ENCODE measurements at regions not wholly inside any gene's neighbourhood (a gene's known extent, or its start where the extent isn't known, plus 50 kb on each side); places are given as distances from the start of the nearest gene placed in this dataset.

DNA sequence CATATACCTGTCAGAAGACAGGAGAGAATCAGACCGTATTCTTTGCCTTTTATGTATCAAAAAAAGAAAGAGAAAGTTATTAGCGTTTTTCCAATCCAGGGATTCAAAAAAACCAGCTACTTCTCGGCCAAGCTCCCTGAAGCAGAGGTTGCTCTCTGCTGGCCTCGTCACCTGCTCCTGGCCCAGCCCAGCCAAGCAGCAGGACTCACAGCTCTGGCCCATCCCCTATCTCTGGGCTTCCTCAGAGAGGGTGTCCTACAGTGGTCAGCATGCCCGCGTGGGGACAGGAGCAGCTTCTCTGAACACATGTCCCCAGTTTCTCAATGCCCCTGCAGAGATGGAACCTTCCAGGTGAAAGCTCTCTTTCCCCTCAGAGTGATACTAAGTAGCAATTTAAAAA is 209.0 kb downstream of the URI1 start:
- in situ Hi-C loops (cut with MboI; ENCODE audit: low sequenced_read_pairs, unreplicated experiment): no loop called here
- no peak for DNase-seq (ENCODE audit: low spot score)
- TF ChIP-seq, protein P1, sequence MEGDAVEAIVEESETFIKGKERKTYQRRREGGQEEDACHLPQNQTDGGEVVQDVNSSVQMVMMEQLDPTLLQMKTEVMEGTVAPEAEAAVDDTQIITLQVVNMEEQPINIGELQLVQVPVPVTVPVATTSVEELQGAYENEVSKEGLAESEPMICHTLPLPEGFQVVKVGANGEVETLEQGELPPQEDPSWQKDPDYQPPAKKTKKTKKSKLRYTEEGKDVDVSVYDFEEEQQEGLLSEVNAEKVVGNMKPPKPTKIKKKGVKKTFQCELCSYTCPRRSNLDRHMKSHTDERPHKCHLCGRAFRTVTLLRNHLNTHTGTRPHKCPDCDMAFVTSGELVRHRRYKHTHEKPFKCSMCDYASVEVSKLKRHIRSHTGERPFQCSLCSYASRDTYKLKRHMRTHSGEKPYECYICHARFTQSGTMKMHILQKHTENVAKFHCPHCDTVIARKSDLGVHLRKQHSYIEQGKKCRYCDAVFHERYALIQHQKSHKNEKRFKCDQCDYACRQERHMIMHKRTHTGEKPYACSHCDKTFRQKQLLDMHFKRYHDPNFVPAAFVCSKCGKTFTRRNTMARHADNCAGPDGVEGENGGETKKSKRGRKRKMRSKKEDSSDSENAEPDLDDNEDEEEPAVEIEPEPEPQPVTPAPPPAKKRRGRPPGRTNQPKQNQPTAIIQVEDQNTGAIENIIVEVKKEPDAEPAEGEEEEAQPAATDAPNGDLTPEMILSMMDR (IDR thresholded peaks at IDR 0.05; ENCODE audit: borderline replicate concordance, control extremely low read depth, extremely low read depth, insufficient read depth, missing control alignments): no peak

DNA sequence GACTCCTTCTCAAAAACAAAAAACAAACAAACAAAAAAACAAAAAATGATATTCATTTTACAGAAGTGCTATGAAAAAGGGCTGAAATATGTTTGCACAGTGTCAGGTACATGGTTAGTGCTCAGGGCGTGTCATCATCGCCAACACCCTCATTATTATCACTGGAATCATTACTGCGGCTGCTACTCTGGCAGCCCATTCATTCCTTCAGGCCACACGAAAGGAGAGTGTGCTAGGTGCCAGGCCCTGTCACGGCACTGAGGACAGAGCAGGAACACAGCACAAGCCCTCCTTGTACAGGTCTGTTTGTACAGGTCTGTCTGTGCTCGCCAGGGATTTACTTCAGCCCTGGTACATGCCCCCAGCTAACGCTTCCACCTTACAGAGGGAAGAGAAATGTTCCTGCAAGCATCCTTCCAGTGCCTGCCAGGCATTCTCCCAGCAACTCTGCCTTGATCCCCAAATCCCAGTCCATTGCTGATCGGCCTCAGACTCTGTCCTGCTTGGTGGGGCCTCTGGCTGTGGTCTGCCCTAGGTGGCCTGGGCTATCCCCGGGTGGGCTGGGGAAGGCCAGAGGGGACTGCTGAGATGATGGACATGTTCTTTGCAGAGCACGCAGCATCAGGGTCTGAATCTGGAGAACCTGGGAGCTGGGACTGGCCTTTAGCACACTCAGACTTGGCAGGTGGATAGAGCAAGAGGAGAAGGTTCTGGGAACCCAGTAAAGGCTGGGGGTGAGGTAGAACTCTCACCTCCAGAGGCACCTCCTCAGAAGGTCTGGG is 210.7 kb downstream of the URI1 start:
- TF ChIP-seq, protein P1 (IDR thresholded peaks at IDR 0.05; ENCODE audit: borderline replicate concordance, control extremely low read depth, extremely low read depth, insufficient read depth, missing control alignments): no peak
- in situ Hi-C loops (cut with MboI; ENCODE audit: low sequenced_read_pairs, unreplicated experiment): no loop called here
- no peak for DNase-seq (ENCODE audit: low spot score)

DNA sequence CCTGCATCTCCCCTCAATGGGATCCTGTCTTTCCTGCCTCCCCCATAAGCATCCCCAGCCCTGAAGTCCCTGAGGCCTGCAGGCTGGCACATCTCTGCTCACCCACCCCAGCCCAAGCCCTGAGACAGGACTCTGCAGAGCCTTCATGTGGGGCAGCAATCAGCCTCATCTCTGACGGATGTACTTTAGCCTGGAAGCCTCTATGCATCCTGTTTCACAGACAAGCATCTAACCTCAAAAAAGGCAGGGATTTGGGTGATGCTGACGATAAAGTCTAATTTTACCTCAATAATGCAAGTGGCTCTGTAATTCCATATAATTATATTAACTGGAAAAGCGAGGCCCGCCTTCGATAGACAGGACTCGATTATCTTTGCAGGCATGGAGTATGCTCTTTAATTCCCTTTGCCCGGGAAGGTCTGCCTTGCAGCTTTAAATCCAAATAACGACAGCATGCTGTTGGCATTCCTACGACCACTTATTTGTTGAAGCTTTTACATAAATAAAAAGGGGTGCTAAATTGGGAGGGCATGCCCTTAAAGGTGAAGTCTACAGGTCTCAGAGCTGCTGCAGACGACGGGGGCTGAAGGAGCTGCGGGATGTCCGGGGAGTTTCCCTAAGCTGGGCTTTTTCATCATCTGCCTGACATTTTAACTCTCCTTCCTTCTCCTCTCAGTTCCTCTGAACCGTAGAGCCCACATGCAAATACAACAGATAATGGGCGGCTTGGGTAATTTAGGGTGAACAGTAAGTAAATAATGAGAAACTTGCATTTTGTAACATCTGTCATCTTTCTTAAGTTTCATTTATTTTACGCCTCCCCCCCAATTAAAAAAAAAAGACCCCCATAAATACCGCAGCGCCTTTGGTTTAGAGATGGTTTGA is 211.5 kb downstream of the URI1 start:
- TF ChIP-seq, protein P1 (IDR thresholded peaks at IDR 0.05; ENCODE audit: borderline replicate concordance, control extremely low read depth, extremely low read depth, insufficient read depth, missing control alignments): no peak
- in situ Hi-C loops (cut with MboI; ENCODE audit: low sequenced_read_pairs, unreplicated experiment): no loop called here
- DNase-seq (ENCODE audit: low spot score): peak; percentile 75

DNA sequence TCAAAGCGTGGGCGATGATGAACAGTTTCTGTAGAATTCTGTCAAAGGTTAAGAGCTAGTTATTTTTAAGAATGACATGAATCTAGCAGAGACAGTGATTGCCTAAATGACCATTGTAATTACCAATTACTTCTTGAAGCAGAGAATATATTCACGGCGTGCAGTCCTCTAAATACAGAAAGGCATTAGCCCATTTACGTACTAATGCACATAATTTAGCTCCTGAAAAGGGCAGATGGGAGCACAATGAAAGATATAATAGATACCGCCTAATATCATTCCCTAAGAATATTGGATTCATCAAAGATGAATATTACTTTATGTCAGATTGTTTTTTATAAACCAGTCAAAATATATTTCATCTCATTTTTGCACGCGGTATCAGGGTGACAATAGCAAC is 212.4 kb downstream of the URI1 start:
- TF ChIP-seq, protein P1 (IDR thresholded peaks at IDR 0.05; ENCODE audit: borderline replicate concordance, control extremely low read depth, extremely low read depth, insufficient read depth, missing control alignments): no peak
- in situ Hi-C loops (cut with MboI; ENCODE audit: low sequenced_read_pairs, unreplicated experiment): no loop called here
- DNase-seq (ENCODE audit: low spot score): no peak

DNA sequence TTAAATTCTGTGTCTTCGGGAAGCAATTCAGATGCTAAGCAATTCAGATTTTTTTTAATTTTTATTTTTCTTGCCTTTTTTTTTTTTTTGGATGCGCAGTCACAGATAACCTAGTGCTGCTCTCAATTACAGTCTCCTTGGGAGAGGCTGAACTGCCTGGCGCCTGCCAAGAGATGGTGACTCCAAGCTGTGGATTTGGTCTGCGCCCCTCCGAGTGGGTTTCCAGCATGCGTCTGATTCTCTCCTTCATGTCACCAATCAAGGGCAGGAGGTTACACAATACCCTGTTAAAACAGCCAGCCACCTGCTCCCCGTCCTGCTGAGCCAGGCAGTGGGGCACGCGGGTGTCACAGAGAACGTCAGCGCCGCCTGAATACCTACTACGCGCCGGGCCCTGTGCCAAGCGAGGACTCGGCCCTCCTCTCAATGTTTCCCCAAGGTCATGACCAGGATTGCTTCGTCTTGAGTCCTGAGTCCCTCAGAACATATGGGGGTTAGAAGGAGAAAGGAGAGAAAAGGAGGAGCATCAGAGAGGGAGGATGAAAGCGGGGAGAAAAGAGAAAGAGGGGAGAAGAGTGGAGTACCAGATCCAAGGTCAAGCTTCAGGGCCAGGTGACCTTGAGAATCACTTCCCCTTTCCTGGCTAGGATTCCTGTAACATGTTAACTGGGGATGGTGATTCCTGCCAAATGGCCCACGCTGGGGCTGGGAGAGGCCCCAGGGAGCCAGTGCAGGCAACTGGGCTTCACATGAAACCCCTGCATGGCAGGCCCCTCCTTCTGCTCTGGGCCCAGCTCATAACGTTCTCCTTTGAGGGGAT is 213.6 kb downstream of the URI1 start:
- in situ Hi-C loops (cut with MboI; ENCODE audit: low sequenced_read_pairs, unreplicated experiment): no loop called here
- no peak for DNase-seq (ENCODE audit: low spot score)
- TF ChIP-seq, protein P1 (IDR thresholded peaks at IDR 0.05; ENCODE audit: borderline replicate concordance, control extremely low read depth, extremely low read depth, insufficient read depth, missing control alignments): no peak

DNA sequence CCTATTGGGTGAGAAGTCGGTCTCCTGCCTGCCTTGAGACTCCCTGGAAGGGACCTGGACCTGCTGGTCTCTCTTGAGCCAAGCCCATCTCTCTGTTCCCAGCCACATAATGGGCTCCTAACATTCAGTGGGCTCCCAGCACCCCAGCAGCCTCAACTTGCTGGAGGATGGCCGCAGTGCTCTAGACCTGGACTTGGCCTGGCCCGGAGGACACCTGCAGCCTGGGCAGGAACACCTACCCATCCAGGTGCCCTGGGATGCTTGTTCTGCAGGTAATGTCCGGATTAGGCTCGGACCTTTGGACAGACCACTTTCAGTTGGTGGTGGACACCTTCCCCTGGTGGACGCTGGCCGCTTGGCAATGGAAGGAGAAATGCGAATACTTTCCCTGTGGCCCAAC is 214.6 kb downstream of the URI1 start:
- in situ Hi-C loops (cut with MboI; ENCODE audit: low sequenced_read_pairs, unreplicated experiment): no loop called here
- no peak for DNase-seq (ENCODE audit: low spot score)

More for the DNA sequence above, 214.6 kb downstream of the URI1 start:
- TF ChIP-seq, protein P1 (IDR thresholded peaks at IDR 0.05; ENCODE audit: borderline replicate concordance, control extremely low read depth, extremely low read depth, insufficient read depth, missing control alignments): no peak
